ENCODE measurements at regions not wholly inside any gene's neighbourhood (a gene's known extent, or its start where the extent isn't known, plus 50 kb on each side); places are given as distances from the start of the nearest gene placed in this dataset.

DNA sequence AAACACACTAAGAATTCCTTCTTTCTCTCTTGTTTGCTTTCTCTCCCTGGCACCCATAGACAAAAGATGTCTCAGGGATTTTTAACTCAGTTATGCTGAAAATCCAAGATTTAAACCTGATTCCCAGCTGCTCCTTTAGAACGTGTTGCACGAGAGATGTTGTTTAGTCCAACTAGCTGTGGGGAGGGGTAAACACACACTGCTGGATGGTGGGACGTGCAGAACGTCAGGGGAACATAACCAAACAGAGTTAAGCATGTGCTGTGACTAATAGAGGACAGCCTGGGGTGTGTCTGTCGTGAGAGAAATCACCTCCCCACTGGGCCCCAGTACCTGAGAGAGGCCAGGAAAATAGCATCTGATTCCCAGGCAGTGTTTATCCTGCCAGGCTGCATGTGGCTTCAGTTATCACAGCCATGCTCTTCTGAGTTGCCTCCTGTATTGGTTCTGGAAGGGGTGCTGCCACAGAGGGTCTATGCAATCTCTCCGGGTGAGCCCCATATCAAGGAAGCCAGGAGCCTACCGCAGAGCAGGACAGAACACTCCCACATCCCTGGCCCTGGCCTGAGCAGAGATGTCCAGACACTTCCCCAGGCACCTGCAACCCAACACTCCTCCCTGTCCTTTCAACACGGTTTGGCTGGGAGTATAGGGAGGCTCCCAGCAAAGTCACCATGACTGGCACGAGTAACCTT, 112.7 kb upstream of the EGLN3 start (continued):
- TF ChIP-seq ZNF772 (CRISPR knock-in tag; IDR thresholded peaks at IDR 0.05) (0 out of 2 replicates have a peak, but pooled peaks have one; percentile 45), ZNF180 (CRISPR knock-in tag; IDR thresholded peaks at IDR 0.05; ENCODE audit: borderline replicate concordance, low read depth) (no peak), MYC (CRISPR knock-in tag; IDR thresholded peaks at IDR 0.05; ENCODE audit: borderline replicate concordance) (peak; percentile 64; the same call in 1 of the 2 replicates), ZNF24 (IDR thresholded peaks at IDR 0.05) (no peak), ZNF577 (CRISPR knock-in tag; IDR thresholded peaks at IDR 0.05; ENCODE audit: borderline replicate concordance, low read depth) (no peak), HDAC2 (CRISPR knock-in tag; IDR thresholded peaks at IDR 0.05) (peak; percentile 72), NCOR1 (IDR thresholded peaks at IDR 0.05; ENCODE audit: borderline replicate concordance, low read length) (no peak), NFATC3 (CRISPR knock-in tag; IDR thresholded peaks at IDR 0.05) (no peak), NAIF1 (CRISPR knock-in tag; IDR thresholded peaks at IDR 0.05; ENCODE audit: borderline replicate concordance) (no peak), PAX8 (CRISPR knock-in tag; IDR thresholded peaks at IDR 0.05; ENCODE audit: borderline replicate concordance) (no peak), GATAD1 (CRISPR knock-in tag; IDR thresholded peaks at IDR 0.05) (no peak), TGIF2 (CRISPR knock-in tag; IDR thresholded peaks at IDR 0.05) (no peak), ZNF232 (CRISPR knock-in tag; IDR thresholded peaks at IDR 0.05; ENCODE audit: borderline replicate concordance) (peak; percentile 81; the same call in 1 of the 2 replicates), HCFC1 (IDR thresholded peaks at IDR 0.05; ENCODE audit: low read depth, low read length) (no peak), MEF2D (CRISPR knock-in tag; IDR thresholded peaks at IDR 0.05) (peak; percentile 96), ISX (CRISPR knock-in tag; conservative IDR thresholded peaks at IDR 0.05) (no peak), SMARCE1 (IDR thresholded peaks at IDR 0.05; ENCODE audit: borderline replicate concordance) (no peak), MYNN (CRISPR knock-in tag; IDR thresholded peaks at IDR 0.05; ENCODE audit: low read depth) (no peak), NFE2L2 (IDR thresholded peaks at IDR 0.05; ENCODE audit: low read length) (no peak)
- TF ChIP-seq, protein P1, sequence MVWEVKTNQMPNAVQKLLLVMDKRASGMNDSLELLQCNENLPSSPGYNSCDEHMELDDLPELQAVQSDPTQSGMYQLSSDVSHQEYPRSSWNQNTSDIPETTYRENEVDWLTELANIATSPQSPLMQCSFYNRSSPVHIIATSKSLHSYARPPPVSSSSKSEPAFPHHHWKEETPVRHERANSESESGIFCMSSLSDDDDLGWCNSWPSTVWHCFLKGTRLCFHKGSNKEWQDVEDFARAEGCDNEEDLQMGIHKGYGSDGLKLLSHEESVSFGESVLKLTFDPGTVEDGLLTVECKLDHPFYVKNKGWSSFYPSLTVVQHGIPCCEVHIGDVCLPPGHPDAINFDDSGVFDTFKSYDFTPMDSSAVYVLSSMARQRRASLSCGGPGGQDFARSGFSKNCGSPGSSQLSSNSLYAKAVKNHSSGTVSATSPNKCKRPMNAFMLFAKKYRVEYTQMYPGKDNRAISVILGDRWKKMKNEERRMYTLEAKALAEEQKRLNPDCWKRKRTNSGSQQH (CRISPR knock-in tag; IDR thresholded peaks at IDR 0.05; ENCODE audit: low read depth), result peak; percentile 85; the same call in 1 of the 2 replicates
- TF ChIP-seq, protein P2, sequence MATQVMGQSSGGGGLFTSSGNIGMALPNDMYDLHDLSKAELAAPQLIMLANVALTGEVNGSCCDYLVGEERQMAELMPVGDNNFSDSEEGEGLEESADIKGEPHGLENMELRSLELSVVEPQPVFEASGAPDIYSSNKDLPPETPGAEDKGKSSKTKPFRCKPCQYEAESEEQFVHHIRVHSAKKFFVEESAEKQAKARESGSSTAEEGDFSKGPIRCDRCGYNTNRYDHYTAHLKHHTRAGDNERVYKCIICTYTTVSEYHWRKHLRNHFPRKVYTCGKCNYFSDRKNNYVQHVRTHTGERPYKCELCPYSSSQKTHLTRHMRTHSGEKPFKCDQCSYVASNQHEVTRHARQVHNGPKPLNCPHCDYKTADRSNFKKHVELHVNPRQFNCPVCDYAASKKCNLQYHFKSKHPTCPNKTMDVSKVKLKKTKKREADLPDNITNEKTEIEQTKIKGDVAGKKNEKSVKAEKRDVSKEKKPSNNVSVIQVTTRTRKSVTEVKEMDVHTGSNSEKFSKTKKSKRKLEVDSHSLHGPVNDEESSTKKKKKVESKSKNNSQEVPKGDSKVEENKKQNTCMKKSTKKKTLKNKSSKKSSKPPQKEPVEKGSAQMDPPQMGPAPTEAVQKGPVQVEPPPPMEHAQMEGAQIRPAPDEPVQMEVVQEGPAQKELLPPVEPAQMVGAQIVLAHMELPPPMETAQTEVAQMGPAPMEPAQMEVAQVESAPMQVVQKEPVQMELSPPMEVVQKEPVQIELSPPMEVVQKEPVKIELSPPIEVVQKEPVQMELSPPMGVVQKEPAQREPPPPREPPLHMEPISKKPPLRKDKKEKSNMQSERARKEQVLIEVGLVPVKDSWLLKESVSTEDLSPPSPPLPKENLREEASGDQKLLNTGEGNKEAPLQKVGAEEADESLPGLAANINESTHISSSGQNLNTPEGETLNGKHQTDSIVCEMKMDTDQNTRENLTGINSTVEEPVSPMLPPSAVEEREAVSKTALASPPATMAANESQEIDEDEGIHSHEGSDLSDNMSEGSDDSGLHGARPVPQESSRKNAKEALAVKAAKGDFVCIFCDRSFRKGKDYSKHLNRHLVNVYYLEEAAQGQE (IDR thresholded peaks at IDR 0.05; ENCODE audit: borderline replicate concordance in 1 of 2, low read depth in 1 of 2, low read length in 2 of 2), result no peak
- TF ChIP-seq, protein P3, sequence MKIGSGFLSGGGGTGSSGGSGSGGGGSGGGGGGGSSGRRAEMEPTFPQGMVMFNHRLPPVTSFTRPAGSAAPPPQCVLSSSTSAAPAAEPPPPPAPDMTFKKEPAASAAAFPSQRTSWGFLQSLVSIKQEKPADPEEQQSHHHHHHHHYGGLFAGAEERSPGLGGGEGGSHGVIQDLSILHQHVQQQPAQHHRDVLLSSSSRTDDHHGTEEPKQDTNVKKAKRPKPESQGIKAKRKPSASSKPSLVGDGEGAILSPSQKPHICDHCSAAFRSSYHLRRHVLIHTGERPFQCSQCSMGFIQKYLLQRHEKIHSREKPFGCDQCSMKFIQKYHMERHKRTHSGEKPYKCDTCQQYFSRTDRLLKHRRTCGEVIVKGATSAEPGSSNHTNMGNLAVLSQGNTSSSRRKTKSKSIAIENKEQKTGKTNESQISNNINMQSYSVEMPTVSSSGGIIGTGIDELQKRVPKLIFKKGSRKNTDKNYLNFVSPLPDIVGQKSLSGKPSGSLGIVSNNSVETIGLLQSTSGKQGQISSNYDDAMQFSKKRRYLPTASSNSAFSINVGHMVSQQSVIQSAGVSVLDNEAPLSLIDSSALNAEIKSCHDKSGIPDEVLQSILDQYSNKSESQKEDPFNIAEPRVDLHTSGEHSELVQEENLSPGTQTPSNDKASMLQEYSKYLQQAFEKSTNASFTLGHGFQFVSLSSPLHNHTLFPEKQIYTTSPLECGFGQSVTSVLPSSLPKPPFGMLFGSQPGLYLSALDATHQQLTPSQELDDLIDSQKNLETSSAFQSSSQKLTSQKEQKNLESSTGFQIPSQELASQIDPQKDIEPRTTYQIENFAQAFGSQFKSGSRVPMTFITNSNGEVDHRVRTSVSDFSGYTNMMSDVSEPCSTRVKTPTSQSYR (CRISPR knock-in tag; IDR thresholded peaks at IDR 0.05; ENCODE audit: borderline replicate concordance), result peak; percentile 16; the same call in 1 of the 2 replicates

Data from HepG2 (cell line).